GM21737 (cell line): ENCODE measurements at regions not wholly inside any gene's neighbourhood (a gene's known extent, or its start where the extent isn't known, plus 50 kb on each side); places are given as distances from the start of the nearest gene placed in this dataset.

Source experiments
- ATAC-seq: cut with Tn5 transposase; IDR thresholded peaks from one replicate; pipeline ENCODE4 v1.9.1; 2021; ENCODE audit warnings: mild to moderate bottlenecking, moderate library complexity; ENCODE audit not compliant: unreplicated experiment

DNA sequence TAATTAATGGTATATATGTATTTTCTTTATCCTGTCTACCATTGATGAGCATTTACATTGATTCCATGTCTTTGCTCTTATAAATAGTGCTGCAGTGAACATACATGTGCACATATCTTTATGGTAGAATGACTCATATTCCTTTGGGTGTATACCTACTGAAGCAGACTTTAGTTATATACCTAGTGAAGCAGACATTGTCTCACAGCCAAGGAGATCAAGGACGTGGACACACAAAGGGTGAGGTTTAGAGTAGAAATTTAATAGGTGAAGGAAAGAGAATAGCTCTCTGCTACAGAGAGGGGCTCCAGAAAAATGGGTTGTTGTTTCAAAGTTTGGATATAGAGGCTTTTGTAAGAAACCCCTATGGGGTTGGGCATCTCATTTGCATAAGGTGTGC lies 700.3 kb downstream of the CDH11 start:
- no peak for ATAC-seq

- no peak for ATAC-seq
Measured at GRCh38 chr16:64419832-64420231, 702.0 kb downstream of the CDH11 start.

GRCh38 chr16:64417711-64418227 lies 704.1 kb downstream of the CDH11 start:
- no peak for ATAC-seq

DNA sequence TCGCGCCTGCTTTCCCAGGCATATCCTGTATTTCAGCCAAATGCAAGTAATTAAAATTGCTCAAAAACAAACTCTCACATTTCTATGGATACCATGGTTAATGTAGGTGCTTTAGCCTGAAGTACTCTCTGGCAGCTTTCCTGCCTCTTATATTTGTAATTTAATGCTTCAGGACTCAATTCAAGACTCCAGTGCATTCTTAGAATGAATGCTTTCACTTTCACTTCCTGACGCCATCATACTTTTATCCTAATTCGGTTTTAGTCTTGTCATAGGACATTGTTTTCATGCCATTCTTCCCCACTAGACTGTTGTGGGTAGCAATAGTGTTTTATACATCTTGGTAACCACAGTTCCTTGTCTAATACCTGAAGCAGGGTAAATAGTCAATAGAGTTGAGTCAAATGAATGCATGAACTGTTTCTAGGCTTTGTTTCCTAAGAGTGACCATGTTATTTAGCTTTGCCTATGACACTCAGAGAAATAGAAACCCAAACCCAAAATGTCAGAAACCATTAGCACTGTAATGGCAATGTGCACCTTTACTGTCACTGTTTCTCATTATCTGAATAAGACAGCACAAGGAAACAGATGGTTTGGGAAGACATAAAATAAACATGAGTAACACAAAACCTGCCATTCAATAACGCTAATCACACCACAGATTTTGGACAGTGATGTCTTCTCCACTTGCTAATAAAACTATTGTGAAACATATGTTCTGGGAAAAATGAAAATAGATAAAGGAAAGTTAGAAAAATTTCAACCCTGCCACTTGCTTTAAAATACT lies 705.5 kb downstream of the CDH11 start:
- ATAC-seq: no peak

- no peak for ATAC-seq
Measured at GRCh38 chr16:64412578-64413280, 709.1 kb downstream of the CDH11 start.

- ATAC-seq: no peak
Measured at GRCh38 chr16:64410306-64410705, 711.6 kb downstream of the CDH11 start.

- ATAC-seq: no peak
Measured at GRCh38 chr16:64409783-64410210, 712.1 kb downstream of the CDH11 start.

DNA sequence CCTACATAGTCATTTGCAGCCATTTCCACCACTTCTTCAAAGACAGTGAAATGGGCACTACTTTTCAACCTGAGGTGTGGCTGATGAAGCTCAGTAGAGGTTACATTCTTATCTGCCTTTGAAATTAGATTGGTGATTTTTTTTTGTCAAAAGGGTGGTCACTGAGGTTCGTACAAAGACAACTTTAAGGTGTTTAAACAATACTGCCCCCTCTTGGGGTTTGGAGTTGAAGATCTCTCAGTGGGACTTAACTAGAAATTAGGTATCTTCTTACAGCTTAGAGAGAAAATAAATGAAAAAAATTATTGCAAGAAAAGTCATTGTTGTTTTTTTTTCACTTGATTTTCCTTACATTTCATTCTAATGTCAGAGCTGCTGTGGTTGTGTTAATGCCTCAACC lies 713.2 kb downstream of the CDH11 start:
- ATAC-seq: no peak

GRCh38 chr16:64406770-64407181 lies 715.1 kb downstream of the CDH11 start:
- no peak for ATAC-seq

DNA sequence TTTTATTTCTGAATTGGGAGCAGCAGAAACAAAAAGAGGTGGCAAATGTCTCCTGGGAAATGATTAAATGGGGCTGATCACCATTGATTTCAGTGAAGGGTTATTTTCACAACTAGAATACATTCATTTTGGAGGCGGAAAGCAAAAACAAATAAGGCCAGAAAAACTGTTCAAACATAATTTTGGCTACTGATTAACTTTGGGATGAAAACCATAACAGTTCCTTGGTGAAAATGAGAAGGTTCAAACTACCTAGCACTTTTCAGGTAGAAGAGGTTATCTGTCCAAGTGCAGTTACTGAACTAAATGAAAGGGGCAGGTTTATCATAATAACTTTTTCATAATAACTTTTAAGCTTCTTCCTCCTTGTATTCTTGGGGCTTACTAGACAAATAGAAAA lies 718.5 kb downstream of the CDH11 start:
- no peak for ATAC-seq

GRCh38 chr16:64398793-64399192 lies 723.1 kb downstream of the CDH11 start:
- ATAC-seq: no peak

GRCh38 chr16:64397945-64398508 lies 723.8 kb downstream of the CDH11 start:
- ATAC-seq: no peak

- no peak for ATAC-seq
Measured at GRCh38 chr16:64397042-64397441, 724.8 kb downstream of the CDH11 start.

DNA sequence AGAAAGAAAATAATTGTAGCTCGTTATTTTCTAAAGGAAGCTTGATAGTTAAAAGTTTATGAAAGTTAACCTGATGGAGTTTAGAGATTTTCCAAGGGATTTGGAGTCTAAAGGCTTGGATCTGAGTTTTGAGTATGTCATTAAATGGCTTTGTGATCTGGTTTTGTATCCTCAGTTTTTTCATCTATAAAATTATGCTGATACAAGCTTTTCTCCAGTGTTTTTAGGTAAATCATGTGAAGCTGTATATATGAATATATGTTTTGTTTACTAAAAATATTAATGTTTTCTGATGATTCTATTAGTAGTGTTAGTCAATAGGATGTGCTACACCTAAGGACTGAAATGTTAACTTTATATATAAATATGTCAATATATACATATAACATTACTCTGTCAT lies 727.8 kb downstream of the CDH11 start:
- ATAC-seq: no peak

GRCh38 chr16:64392456-64392855 lies 729.4 kb downstream of the CDH11 start:
- no peak for ATAC-seq

DNA sequence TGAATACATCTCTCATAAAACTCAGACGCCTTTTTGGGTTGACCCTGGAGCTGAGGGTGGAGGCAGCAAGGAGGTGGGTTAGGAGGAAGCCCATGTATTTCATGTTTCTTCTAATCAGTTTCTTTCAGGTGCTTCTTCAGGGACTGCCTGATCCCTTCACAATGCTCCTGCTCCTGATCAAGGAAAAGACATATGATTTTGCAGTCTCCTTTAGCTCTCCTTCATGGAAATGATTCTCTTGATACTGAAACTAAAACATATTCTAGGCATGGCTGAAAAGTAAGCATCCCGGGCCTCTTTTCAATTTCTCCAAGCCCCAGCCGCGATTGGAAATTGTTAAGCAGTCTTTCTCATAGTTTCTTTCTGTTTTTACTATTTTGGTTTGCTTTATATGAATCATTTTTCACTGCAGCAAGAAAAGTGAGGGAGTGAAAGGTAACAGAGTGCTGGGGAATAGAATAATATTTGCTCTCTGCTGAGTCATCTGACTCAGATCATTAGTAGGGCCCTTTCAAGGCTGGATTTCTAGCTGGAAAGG lies 730.7 kb downstream of the CDH11 start:
- no peak for ATAC-seq

GRCh38 chr16:64390102-64390501 lies 731.8 kb downstream of the CDH11 start:
- ATAC-seq: no peak

- no peak for ATAC-seq
Measured at GRCh38 chr16:64384636-64385035, 737.2 kb downstream of the CDH11 start.

- no peak for ATAC-seq
Measured at GRCh38 chr16:64381979-64382378, 739.9 kb downstream of the CDH11 start.

GRCh38 chr16:64380751-64381150 lies 741.1 kb downstream of the CDH11 start:
- no peak for ATAC-seq

DNA sequence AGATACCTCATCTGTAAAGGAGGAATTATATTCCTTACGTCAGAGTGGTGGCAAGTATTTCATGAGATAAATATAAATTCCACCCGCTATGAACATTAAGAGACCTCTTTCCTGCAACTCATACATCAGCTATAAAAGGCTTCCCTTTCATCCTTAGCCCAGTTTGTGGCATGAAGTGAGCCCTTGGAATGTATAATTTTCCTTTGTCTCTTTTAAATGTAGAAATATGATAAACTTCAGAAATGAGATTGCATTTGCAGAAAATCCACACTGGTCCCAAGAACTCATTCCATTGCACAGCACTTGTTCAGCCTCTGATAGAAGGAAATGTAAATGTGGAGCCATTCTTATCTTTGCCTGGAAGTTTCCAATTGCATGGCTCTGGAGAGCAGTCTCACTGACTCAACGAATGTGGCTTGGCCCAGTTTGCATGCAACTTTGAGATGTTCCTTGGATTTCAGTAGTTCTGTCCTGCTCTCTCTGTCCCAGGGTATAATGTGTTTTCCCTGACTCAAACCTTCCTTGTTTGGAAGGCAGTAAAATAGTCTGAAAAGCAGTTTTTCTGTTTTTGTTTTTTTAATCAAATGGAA lies 746.4 kb downstream of the CDH11 start:
- ATAC-seq: no peak
